Stimulated activated CD8-positive, alpha-beta memory T cell treated with anti-CD3 and anti-CD28 coated beads, Interleukin-15, amount 100 ng/mL, for 24 hours (primary cell): ENCODE measurements at regions not wholly inside any gene's neighbourhood (a gene's known extent, or its start where the extent isn't known, plus 50 kb on each side); places are given as distances from the start of the nearest gene placed in this dataset.
"Not testable (repeated sequence)": the region's sequence is repeated elsewhere in the genome, so short reads cannot be mapped to it uniquely, and the experiment has no call there.

Experiments used
- DNase-seq: peaks from one replicate; pipeline ENCODE4 v3.0.0-alpha.2; 2020; ENCODE audit warnings: low read depth

DNA sequence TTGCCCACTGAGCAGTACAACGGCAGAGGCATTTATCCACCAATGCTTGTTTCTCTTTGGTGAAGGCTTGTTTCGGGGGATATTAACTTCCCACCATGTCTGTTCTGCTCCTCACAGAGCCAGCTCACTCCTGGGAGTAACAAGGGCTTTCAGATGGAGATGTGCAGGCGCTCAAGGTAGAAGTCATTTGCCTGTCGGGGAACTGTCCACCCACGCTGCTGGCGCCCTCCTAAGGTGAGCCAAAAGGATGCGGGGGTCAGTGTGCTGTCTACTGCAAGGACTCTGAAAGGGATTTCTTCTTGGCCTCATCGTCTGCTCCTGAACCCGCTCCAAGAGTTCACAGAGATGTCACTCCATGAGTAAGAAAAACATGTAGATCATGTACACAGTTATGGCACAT lies 57.0 kb upstream of the CYRIA start:
- DNase-seq = no peak

DNA sequence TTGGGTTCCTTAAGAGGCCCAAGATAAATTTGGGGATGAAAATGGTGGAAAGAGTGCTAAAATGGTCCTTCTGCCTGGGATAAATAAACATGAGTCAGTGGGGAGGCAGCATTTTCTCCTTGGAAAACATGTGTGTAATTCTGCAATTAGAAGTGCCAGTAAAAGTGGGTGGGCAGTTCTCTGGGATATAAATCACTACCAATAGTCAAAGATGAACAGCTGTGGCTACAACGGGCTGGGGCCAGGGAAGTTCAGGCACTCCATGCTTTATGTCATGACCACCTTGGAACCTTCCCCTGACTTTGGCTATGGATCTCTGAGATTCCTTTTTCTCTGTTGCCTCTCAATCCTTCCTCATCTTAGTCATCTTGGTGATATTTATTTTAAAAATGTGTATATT lies 56.5 kb upstream of the CYRIA start:
- no peak for DNase-seq

DNA sequence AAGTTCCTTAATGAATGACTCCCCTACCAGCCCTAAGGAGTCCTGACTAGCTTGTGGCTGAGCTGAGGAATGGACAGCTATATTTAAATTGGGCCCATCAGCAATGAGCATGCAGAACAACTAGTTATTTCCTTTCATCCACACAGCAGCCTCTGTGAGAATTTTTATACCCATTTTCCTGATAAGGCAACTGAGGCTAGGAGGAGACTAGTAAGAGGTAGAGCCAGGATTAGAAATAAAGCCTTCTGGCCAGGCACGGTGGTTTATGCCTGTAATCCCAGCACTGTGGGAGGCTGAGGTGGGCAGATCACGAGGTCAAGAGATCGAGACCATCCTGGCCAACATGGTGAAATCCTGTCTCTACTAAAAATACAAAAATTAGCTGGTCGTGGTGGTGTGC lies 55.9 kb upstream of the CYRIA start:
- DNase-seq = not testable (repeated sequence)

GRCh38 chr2:16720737-16721136 lies 55.1 kb upstream of the CYRIA start:
- not testable (repeated sequence) for DNase-seq

DNA sequence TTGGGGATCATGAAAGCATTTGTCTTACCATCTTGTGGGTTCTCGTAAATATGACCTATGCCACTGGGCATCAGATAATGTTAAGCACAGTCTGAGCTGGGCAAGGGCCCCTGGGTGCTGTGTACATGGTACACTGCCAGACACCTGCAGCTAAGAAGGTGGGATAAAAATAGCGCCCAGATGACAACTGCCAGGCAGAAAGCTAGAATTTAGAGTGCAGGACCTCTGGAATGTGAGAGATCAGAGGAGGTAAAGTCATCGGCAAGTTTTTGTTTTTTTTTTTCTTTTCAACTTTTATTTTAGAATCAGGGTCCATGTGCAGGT lies 53.8 kb upstream of the CYRIA start:
- no peak for DNase-seq

DNA sequence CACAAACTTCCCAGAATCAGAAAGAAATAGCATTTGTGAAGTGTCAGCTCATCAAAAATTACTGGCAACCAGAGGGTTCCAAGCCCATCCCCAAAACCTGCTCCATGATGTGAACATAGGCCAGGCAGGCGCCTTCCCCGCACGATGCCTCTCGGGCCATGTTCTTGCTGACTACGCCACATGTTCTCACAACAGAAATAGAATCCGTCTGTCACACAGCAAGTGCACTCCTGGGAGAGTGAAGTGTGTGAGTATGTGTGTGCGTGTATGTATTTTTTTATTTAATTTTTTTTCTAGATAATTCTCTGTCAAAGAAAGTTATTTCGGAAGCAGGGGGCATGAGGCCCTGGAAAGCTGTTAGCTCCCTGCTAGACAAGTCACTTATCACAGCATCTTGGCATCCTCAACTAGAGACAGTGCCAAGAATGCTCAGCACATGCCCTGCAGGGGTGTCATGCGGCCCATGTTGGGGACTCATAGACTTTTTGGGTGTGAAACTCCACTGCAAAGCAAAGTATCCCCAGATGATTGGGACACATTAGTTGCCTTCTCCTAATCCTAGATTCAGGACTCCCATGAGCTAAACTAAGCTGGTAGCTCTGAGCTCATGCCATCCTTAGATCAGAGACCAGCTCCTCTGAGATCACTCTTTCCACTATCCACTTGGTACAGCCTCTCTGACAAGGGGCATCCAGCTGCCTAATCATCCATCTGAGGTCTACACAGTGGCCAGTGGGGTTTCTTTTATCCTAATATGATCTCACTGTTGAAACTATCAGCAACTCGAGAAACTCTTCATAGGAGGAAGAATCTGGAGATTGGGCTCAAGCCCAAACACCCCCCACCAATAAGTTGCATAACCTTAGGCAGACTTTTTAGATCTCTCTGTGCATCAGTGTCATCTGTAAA lies 53.2 kb upstream of the CYRIA start:
- DNase-seq = no peak

DNA sequence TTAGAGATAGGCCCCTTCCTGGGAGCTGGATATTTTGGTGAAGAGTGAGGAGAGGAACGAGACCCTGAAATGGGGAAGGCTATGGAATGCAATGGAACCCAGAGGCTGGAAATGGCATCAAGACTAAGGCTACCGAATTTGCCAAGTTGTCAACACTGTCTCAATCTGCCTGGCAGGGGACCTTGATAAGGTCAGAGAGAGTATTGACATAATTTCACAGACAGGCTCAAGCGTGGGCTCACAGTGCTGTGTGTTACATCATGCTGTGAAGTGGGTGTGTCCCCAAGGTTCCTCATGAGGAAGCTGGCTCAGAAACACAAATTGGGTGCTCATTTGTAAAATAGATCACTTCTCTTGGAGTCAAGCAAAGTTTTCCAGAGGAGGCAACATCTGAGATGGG lies 51.8 kb upstream of the CYRIA start:
- no peak for DNase-seq

DNA sequence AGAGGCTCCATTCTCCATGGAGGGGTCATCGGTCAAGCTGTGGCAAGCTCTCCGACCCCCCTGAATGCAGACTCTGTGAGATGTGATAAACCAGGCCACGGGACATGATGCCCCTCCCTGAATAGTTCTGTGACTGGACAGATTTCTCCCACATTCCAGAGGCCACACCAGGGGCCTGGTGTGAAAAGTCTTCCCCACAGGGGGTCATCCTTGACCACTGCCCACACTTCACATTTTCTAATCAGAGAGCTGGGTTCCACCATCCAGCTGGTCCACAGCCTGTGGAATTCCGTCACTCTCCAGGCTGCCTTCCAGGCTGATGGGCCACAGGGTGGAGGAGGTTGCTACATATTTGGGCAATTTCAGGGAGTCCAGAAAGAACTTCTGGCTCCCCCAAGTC lies 51.3 kb upstream of the CYRIA start:
- no peak for DNase-seq

DNA sequence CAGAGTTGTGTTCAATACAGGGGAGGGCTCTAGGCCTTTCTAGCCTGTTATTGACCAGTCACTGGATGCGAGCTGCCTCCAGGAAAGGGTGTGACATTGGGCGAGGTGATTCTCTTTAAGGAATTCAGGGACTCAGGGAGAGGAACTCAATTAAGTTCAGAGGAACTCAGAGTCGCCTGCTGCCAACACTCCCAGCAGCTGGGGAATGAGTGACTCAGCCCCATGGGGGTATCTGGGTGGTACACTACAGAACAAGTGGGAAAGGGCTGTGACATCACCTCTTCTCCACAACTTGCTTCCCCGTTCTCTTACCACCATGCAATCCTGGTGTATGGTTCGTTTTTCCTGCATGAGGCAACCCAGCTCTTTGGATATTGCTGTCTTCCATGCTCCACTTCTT lies 50.4 kb upstream of the CYRIA start:
- DNase-seq = no peak
